HG02610 (cell line): ENCODE measurements at regions not wholly inside any gene's neighbourhood (a gene's known extent, or its start where the extent isn't known, plus 50 kb on each side); places are given as distances from the start of the nearest gene placed in this dataset.
"Not testable (repeated sequence)": the region's sequence is repeated elsewhere in the genome, so short reads cannot be mapped to it uniquely, and the experiment has no call there.

Source experiments
- ATAC-seq: cut with Tn5 transposase; IDR thresholded peaks from one replicate; pipeline ENCODE4 v1.9.1; 2021; ENCODE audit warnings: mild to moderate bottlenecking, moderate library complexity; ENCODE audit not compliant: unreplicated experiment

DNA sequence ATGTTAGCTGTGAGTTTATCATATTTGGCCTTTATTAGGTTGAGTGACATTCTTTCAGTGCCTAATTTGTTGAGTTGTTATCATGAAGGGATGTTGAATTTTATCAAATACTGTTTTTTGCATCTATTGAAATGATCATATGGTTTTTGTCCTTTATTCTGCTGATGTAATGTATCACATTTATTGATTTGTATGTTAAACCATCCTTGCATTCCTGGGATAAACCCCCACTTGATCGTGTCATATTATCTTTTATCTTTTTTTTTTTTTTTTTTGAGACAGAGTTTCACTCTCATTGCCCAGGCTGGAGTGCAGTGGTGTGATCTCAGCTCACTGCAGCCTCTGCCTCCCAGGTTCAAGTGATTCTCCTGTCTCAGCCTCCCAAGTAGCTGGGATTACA lies 51.9 kb upstream of the MFGE8 start:
- not testable (repeated sequence) for ATAC-seq

DNA sequence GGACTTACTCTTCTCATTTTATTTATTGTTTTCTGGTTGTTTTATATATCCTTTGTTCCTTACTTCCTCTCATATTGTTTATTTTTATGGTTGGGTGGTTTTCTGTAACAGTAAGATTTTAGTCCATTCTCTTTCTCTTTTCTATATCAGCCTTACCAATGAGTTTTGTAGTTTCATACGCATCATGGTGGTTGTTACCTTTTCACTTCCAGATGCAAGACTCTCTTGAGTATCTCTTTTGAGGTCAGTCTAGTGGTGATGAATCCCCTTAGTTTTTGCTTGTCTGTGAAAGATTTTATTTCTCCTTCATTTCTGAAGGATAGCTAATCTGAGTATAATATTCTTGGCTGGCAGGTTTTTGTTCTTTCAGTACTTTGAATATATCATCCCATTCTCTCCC lies 57.1 kb upstream of the MFGE8 start:
- no peak for ATAC-seq

GRCh38 chr15:88974392-88974791 lies 61.2 kb upstream of the MFGE8 start:
- no peak for ATAC-seq

GRCh38 chr15:88975891-88976290 lies 62.7 kb upstream of the MFGE8 start:
- no peak for ATAC-seq

GRCh38 chr15:88976656-88977055 lies 63.5 kb upstream of the MFGE8 start:
- no peak for ATAC-seq

- no peak for ATAC-seq
Measured at GRCh38 chr15:88979674-88980073, 66.5 kb upstream of the MFGE8 start.

- no peak for ATAC-seq
Measured at GRCh38 chr15:88980498-88980897, 67.3 kb upstream of the MFGE8 start.

- no peak for ATAC-seq
Measured at GRCh38 chr15:88981244-88982215, 68.4 kb upstream of the MFGE8 start.

- ATAC-seq, result peak; percentile 98
Measured at GRCh38 chr15:88982304-88982945, 69.2 kb upstream of the MFGE8 start.

DNA sequence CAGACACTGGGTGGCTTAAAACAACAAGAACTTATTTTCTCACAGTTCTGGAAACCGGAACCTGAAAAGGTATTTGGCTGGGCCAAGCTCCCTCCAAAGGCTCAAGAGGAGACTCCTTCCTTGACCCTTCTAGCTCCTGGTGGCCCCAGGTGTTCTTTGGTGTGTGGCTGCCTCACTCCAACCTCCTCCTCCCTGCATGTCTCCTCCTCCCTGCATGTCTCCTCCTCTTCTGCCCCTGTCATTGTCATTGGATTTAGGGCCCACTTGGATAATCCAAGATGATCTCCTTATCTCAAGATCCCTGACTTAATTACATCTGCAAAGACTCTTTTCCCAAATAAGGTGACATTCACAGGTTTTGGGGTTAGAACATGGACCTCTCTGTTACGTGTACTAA lies 69.8 kb upstream of the MFGE8 start:
- ATAC-seq, result no peak

GRCh38 chr15:88983861-88984429 lies 70.8 kb upstream of the MFGE8 start:
- ATAC-seq, result no peak

- no peak for ATAC-seq
Measured at GRCh38 chr15:88985547-88986393, 72.6 kb upstream of the MFGE8 start.

- ATAC-seq, result no peak
Measured at GRCh38 chr15:88986949-88987590, 73.9 kb upstream of the MFGE8 start.

DNA sequence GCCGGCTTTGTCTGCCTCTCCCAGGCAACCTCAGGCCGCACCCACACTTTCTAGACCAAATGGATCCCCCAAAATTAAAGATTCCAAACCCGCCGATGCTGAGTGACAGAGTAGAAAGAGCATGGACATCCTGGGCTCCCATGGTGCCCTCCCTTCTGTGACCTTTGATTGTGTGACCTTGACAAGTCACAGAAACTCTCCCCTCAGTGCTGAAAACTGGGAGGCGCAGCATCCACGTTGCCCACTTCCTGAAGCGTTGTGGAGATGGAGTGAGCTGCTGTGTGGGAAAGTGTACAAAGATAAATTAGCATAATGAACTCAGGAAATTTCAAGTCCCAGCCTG lies 74.4 kb upstream of the MFGE8 start:
- no peak for ATAC-seq

DNA sequence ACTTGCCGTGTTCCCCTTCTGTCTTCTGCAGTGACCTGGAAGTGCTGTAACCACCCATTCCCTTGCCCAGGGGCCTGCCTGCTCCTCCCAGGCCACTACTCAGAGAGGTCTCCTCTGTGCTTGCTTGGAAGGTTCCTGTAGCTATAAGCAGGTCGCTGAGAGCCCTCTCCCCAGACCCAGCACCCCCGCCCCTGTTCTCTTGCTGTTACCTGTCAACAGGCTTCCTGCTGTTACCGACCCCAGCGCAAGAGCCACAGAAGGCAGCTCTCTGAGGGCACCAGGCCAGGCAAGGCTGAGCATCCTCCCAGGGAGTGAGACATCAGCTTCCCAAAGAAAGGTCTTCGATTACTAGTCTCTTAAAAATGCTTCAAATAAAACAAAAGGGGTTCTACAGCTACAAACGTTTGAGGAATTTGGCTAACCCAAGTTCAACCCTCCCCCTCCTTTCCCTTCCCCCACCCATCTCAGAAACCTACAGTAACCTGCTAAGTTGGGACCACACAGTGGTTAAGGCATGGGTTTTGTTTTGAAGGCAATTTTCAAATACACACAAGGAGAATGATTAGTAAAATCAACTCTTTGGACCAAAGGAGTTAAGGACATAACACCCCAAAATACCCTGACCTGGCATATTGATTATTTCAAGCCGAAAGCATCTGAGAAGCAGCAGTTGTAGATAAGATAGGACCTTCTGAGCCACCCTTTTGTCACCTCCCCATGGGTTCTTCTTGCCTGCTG lies 74.9 kb upstream of the MFGE8 start:
- ATAC-seq, result no peak

- ATAC-seq, result no peak
Measured at GRCh38 chr15:88989578-88989977, 76.4 kb upstream of the MFGE8 start.

GRCh38 chr15:88990185-88990679 lies 77.1 kb upstream of the MFGE8 start:
- ATAC-seq, result no peak

DNA sequence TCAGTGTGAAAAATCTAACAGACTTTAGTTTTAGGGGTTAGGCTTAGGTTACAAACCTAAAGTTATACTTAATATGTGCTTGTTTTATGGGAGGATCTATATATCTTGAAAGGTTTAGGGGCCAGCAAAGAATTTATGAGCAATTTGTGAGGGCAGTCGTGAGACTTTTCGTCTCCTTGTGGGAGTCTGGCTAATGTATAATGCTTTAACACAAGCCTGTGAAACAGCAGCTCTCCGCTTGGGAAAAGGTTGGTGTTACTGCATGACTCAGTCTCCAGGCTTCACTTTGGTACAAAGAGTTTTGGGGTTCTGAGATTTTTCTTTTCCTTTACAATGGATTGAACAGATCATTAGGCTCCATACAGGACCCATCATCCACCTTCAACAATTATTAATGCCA lies 79.0 kb upstream of the MFGE8 start:
- no peak for ATAC-seq

DNA sequence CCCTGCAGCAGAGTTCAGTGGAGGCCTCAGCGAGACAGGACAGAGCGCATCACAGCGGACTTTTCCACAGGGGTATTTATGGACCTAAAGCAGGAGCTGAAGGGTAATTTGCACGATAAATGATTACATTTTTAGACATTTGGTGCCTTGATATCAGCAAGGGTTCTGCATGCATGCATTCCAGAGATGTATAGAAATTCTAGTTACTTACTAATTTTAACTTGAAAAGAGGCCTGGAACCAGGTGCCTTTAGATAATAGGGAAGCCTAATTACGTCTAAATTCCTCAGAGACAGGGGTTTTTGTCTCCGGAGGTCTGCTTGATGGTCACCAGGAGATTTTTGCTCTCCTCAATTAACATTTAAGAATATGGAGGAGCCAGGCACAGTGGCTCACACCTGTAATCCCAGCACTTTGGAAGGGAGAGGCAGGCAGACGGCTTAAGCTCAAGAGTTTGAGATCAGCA lies 79.8 kb upstream of the MFGE8 start:
- ATAC-seq, result no peak

DNA sequence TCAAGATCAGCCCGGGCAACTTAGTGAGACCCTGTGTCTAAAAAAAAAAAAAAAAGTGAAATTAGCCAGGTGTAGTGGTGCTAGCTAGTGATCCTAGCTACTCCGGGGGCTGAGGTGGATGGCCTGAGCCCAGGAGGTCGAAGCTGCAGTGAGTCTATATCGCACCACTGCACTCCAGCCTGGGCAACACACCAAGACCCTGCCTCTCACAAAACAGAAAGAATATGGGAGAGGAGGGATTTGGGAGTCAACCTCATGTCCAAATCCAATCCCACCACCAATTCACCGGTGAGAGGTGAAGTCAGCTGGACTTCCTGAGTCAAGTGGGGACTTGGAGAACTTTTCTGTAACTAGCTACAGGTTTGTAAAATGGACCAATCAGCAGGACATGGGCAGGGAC lies 80.5 kb upstream of the MFGE8 start:
- ATAC-seq, result no peak
